HL-60 (cell line): ENCODE measurements at regions not wholly inside any gene's neighbourhood (a gene's known extent, or its start where the extent isn't known, plus 50 kb on each side); places are given as distances from the start of the nearest gene placed in this dataset.
A peak's percentile ranks its signal among the peaks of the same experiment; 100 is the strongest.

Source experiments
- DNase-seq, 2 experiments: peaks; one replicate each; pipeline ENCODE4 v3.0.0-alpha.2; 2010 to 2020; ENCODE audit warnings: low read depth in 1 of 2, low spot score in 1 of 2
- H3K27ac ChIP-seq: fragments of 250-450 bp; sonication (Bioruptor Pico); replicated peaks from 2 replicates; pipeline ENCODE4 v1.5.1; 2020; ENCODE audit warnings: mild to moderate bottlenecking, moderate library complexity
- H3K27me3 ChIP-seq: fragments of 250-450 bp; sonication (Bioruptor Pico); 2 replicates; pipeline ENCODE4 v1.5.1; 2021; ENCODE audit warnings: mild to moderate bottlenecking, moderate library complexity; ENCODE audit not compliant: insufficient read depth, poor library complexity, severe bottlenecking
- H3K4me3 ChIP-seq: replicated peaks from 2 replicates; pipeline ENCODE4 v1.5.1; 2011; ENCODE audit warnings: mild to moderate bottlenecking, control low read depth, low read length; ENCODE audit not compliant: insufficient read depth
- GABPA ChIP-seq: IDR thresholded peaks from 2 replicates; pipeline ENCODE4 v1.6.1; 2012; ENCODE audit warnings: low read depth
- POLR2AphosphoS5 ChIP-seq: IDR thresholded peaks from 2 replicates; pipeline ENCODE4 v1.6.1; 2012; ENCODE audit warnings: low read depth
- SPI1 ChIP-seq: IDR thresholded peaks from 2 replicates; pipeline ENCODE4 v1.6.1; 2012; ENCODE audit warnings: low read depth, mild to moderate bottlenecking, borderline replicate concordance
- TF ChIP-seq, protein P1 (sequence below): IDR thresholded peaks from 2 replicates; pipeline ENCODE4 v1.6.1; 2012; ENCODE audit warnings: low read depth; ENCODE audit not compliant: insufficient replicate concordance
- TF ChIP-seq, protein P2 (sequence below): IDR thresholded peaks from one replicate; pipeline ENCODE4 v1.5.1; 2011; ENCODE audit warnings: low read length, control low read depth, inconsistent platforms; ENCODE audit not compliant: insufficient read depth

DNA sequence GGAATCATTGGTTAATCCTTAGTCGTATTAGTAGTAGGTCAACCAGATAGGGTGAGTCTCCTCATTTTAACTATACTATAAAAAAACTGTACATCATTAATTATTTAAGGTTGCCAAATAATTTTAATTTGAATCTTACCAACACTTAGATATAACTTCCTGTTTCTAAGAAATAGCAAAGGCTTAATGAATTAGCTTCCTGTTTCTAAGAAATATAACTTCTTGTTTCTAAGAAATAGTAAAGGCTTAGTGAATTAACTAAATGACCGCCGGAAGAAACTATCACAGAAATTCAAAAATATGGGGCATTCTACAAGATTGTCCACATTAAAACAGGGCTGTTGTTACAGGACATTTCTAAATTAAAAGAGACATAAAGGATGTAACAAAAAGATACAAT is 392.9 kb upstream of the FOXG1 start:
- H3K27me3 ChIP-seq: no peaks in the 10 kb centered on the region
- no peak overlapping the region for H3K27ac ChIP-seq
- no peak for DNase-seq
- no peak overlapping the region for H3K4me3 ChIP-seq
- TF ChIP-seq SPI1: no peak
- no peak for TF ChIP-seq POLR2AphosphoS5
- TF ChIP-seq, protein P1, sequence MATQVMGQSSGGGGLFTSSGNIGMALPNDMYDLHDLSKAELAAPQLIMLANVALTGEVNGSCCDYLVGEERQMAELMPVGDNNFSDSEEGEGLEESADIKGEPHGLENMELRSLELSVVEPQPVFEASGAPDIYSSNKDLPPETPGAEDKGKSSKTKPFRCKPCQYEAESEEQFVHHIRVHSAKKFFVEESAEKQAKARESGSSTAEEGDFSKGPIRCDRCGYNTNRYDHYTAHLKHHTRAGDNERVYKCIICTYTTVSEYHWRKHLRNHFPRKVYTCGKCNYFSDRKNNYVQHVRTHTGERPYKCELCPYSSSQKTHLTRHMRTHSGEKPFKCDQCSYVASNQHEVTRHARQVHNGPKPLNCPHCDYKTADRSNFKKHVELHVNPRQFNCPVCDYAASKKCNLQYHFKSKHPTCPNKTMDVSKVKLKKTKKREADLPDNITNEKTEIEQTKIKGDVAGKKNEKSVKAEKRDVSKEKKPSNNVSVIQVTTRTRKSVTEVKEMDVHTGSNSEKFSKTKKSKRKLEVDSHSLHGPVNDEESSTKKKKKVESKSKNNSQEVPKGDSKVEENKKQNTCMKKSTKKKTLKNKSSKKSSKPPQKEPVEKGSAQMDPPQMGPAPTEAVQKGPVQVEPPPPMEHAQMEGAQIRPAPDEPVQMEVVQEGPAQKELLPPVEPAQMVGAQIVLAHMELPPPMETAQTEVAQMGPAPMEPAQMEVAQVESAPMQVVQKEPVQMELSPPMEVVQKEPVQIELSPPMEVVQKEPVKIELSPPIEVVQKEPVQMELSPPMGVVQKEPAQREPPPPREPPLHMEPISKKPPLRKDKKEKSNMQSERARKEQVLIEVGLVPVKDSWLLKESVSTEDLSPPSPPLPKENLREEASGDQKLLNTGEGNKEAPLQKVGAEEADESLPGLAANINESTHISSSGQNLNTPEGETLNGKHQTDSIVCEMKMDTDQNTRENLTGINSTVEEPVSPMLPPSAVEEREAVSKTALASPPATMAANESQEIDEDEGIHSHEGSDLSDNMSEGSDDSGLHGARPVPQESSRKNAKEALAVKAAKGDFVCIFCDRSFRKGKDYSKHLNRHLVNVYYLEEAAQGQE: no peak
- TF ChIP-seq, protein P2, sequence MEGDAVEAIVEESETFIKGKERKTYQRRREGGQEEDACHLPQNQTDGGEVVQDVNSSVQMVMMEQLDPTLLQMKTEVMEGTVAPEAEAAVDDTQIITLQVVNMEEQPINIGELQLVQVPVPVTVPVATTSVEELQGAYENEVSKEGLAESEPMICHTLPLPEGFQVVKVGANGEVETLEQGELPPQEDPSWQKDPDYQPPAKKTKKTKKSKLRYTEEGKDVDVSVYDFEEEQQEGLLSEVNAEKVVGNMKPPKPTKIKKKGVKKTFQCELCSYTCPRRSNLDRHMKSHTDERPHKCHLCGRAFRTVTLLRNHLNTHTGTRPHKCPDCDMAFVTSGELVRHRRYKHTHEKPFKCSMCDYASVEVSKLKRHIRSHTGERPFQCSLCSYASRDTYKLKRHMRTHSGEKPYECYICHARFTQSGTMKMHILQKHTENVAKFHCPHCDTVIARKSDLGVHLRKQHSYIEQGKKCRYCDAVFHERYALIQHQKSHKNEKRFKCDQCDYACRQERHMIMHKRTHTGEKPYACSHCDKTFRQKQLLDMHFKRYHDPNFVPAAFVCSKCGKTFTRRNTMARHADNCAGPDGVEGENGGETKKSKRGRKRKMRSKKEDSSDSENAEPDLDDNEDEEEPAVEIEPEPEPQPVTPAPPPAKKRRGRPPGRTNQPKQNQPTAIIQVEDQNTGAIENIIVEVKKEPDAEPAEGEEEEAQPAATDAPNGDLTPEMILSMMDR: no peak
- TF ChIP-seq GABPA: no peak

DNA sequence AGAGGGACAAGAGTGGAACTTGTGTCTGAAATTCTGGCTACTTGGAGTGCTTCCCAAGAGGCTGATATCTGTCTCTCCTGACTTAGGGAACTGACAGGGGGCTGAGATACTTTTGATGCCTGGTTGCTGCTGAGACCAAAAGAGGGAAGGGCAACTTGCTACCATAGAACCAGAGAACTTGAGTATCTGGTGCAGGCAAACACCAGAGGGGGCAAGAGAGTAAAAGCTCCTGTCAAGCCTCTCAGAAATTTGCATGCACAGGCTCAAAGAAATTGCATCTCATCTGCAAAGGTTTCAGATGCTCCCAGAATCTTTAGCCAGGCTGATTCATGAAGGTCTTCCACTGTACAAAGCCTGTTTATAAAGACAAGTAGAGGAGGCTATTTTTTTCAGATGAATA is 391.3 kb upstream of the FOXG1 start:
- TF ChIP-seq, protein P2: no peak
- TF ChIP-seq SPI1: no peak
- TF ChIP-seq, protein P1: no peak
- TF ChIP-seq GABPA: no peak
- no peak for TF ChIP-seq POLR2AphosphoS5
- DNase-seq: peak in 1 of 2 experiments; percentile 1
- H3K4me3 ChIP-seq: no peak overlapping the region

DNA sequence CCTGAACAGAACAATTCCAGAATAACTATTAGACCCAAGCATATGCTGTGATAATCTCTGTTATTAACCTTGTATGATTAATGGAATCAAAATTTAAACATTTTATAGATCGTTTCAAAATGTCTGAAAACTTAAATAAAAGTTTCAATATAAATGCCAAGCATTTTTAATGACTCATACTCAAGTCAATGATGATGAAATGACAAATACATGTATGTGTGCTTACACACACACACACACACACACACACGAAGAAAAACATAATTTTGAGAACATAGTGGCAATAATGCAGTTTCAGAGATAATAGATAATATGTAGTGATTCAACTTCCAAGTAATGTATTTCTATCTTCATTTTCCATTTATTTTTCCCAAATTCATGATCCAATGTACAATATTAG is 384.9 kb upstream of the FOXG1 start:
- DNase-seq: no peak
- Histone ChIP-seq H3K27ac (no peak overlapping the region), H3K27me3 (no peaks in the 10 kb centered on the region), H3K4me3 (no peak overlapping the region)
- TF ChIP-seq SPI1 (no peak), POLR2AphosphoS5 (no peak), GABPA (no peak)
- TF ChIP-seq, protein P1: no peak
- TF ChIP-seq, protein P2: no peak

More for the DNA sequence above, 391.3 kb upstream of the FOXG1 start:
- Histone ChIP-seq H3K27me3 (no peaks in the 10 kb centered on the region), H3K27ac (no peak overlapping the region)
